Activated T-cell treated with anti-CD3 and anti-CD28 coated beads, Interleukin-2, amount 50 U/mL, for 24 hours (primary cell): ENCODE measurements at regions not wholly inside any gene's neighbourhood (a gene's known extent, or its start where the extent isn't known, plus 50 kb on each side); places are given as distances from the start of the nearest gene placed in this dataset.

ENCODE experiments used
- DNase-seq: peaks from one replicate; pipeline ENCODE4 v3.0.0-alpha.2; 2020
- H3K27ac Mint-ChIP-seq: 2 replicates; pipeline ENCODE4 v1.8.0; 2020; ENCODE audit warnings: mild to moderate bottlenecking, mixed read lengths
- H3K27me3 Mint-ChIP-seq: 2 replicates; pipeline ENCODE4 v1.8.0; 2020; ENCODE audit warnings: mixed read lengths
- H3K36me3 Mint-ChIP-seq: 2 replicates; pipeline ENCODE4 v1.8.0; 2020; ENCODE audit warnings: low read depth, mixed read lengths
- H3K4me1 Mint-ChIP-seq: 2 replicates; pipeline ENCODE4 v1.8.0; 2020; ENCODE audit warnings: low read depth, mixed read lengths
- H3K4me3 Mint-ChIP-seq: 2 replicates; pipeline ENCODE4 v1.8.0; 2020; ENCODE audit warnings: mild to moderate bottlenecking, moderate library complexity, mixed read lengths
- H3K9me3 Mint-ChIP-seq: 2 replicates; pipeline ENCODE4 v1.8.0; 2020; ENCODE audit warnings: mixed read lengths

GRCh38 chr2:146867477-146867986, 977.3 kb upstream of the ACVR2A start:
- H3K4me1 Mint-ChIP-seq = no peaks in the 10 kb centered on the region
- H3K4me3 Mint-ChIP-seq = no peak overlapping the region
- no peak for DNase-seq
- H3K9me3 Mint-ChIP-seq = peaks cover 8% of the 10 kb centered on the region
- H3K36me3 Mint-ChIP-seq = no peaks in the 10 kb centered on the region
- H3K27ac Mint-ChIP-seq = no peak overlapping the region
- no peaks in the 10 kb centered on the region for H3K27me3 Mint-ChIP-seq

GRCh38 chr2:146853741-146854444, 990.9 kb upstream of the ACVR2A start:
- no peak overlapping the region for H3K4me3 Mint-ChIP-seq
- H3K36me3 Mint-ChIP-seq = no peaks in the 10 kb centered on the region
- H3K27ac Mint-ChIP-seq = no peak overlapping the region
- H3K9me3 Mint-ChIP-seq = no peaks in the 10 kb centered on the region
- no peaks in the 10 kb centered on the region for H3K4me1 Mint-ChIP-seq
- DNase-seq = no peak
- no peaks in the 10 kb centered on the region for H3K27me3 Mint-ChIP-seq

- H3K27ac Mint-ChIP-seq = no peak overlapping the region
- no peaks in the 10 kb centered on the region for H3K9me3 Mint-ChIP-seq
- H3K4me3 Mint-ChIP-seq = no peak overlapping the region
- DNase-seq = no peak
- no peaks in the 10 kb centered on the region for H3K27me3 Mint-ChIP-seq
- no peaks in the 10 kb centered on the region for H3K36me3 Mint-ChIP-seq
- H3K4me1 Mint-ChIP-seq = no peaks in the 10 kb centered on the region
Measured at GRCh38 chr2:146852661-146853060, 992.2 kb upstream of the ACVR2A start.

- Mint-ChIP-seq H3K4me1 (no peaks in the 10 kb centered on the region), H3K4me3 (no peak overlapping the region), H3K36me3 (no peaks in the 10 kb centered on the region), H3K27ac (no peak overlapping the region), H3K9me3 (no peaks in the 10 kb centered on the region), H3K27me3 (no peaks in the 10 kb centered on the region)
- no peak for DNase-seq
Measured at GRCh38 chr2:146850746-146851145, 994.1 kb upstream of the ACVR2A start.

- Mint-ChIP-seq H3K27me3 (no peaks in the 10 kb centered on the region), H3K4me1 (no peaks in the 10 kb centered on the region), H3K27ac (no peak overlapping the region), H3K4me3 (no peak overlapping the region), H3K36me3 (no peaks in the 10 kb centered on the region), H3K9me3 (no peaks in the 10 kb centered on the region)
- DNase-seq = no peak
Measured at GRCh38 chr2:146847846-146848245, 997.0 kb upstream of the ACVR2A start.

GRCh38 chr2:146844226-146844990, 1000.4 kb upstream of the ACVR2A start:
- Mint-ChIP-seq H3K27ac (no peak overlapping the region), H3K36me3 (no peaks in the 10 kb centered on the region), H3K4me3 (no peak overlapping the region), H3K27me3 (no peaks in the 10 kb centered on the region), H3K4me1 (no peaks in the 10 kb centered on the region), H3K9me3 (no peaks in the 10 kb centered on the region)
- no peak for DNase-seq

GRCh38 chr2:146837857-146838256, 1007.0 kb upstream of the ACVR2A start:
- H3K36me3 Mint-ChIP-seq = no peaks in the 10 kb centered on the region

GRCh38 chr2:146826388-146826787, 1018.4 kb upstream of the ACVR2A start:
- no peaks in the 10 kb centered on the region for H3K27me3 Mint-ChIP-seq
- H3K27ac Mint-ChIP-seq = no peak overlapping the region
- H3K9me3 Mint-ChIP-seq = no peaks in the 10 kb centered on the region
- no peak for DNase-seq
- H3K4me1 Mint-ChIP-seq = no peaks in the 10 kb centered on the region
- H3K4me3 Mint-ChIP-seq = no peak overlapping the region
- H3K36me3 Mint-ChIP-seq = no peaks in the 10 kb centered on the region

More at GRCh38 chr2:146837857-146838256, 1007.0 kb upstream of the ACVR2A start:
- no peak overlapping the region for H3K27ac Mint-ChIP-seq
- no peaks in the 10 kb centered on the region for H3K27me3 Mint-ChIP-seq
- DNase-seq = no peak
- no peaks in the 10 kb centered on the region for H3K9me3 Mint-ChIP-seq
- H3K4me3 Mint-ChIP-seq = no peak overlapping the region
- no peaks in the 10 kb centered on the region for H3K4me1 Mint-ChIP-seq

- Mint-ChIP-seq H3K27me3 (no peaks in the 10 kb centered on the region), H3K4me1 (no peaks in the 10 kb centered on the region), H3K9me3 (no peaks in the 10 kb centered on the region), H3K27ac (no peak overlapping the region), H3K4me3 (no peak overlapping the region), H3K36me3 (no peaks in the 10 kb centered on the region)
- DNase-seq = no peak
Measured at GRCh38 chr2:146821836-146822316, 1023.0 kb upstream of the ACVR2A start.

- Mint-ChIP-seq H3K4me3 (no peak overlapping the region), H3K27me3 (no peaks in the 10 kb centered on the region), H3K36me3 (no peaks in the 10 kb centered on the region), H3K27ac (no peak overlapping the region), H3K4me1 (no peaks in the 10 kb centered on the region), H3K9me3 (no peaks in the 10 kb centered on the region)
- DNase-seq = no peak
Measured at GRCh38 chr2:146820672-146821071, 1024.2 kb upstream of the ACVR2A start.

- Mint-ChIP-seq H3K27ac (no peak overlapping the region), H3K27me3 (no peaks in the 10 kb centered on the region), H3K9me3 (no peaks in the 10 kb centered on the region), H3K4me3 (no peak overlapping the region), H3K36me3 (no peaks in the 10 kb centered on the region), H3K4me1 (no peaks in the 10 kb centered on the region)
- DNase-seq = no peak
Measured at GRCh38 chr2:146818122-146818521, 1026.7 kb upstream of the ACVR2A start.

- Mint-ChIP-seq H3K36me3 (no peaks in the 10 kb centered on the region), H3K27me3 (no peaks in the 10 kb centered on the region), H3K27ac (no peak overlapping the region), H3K4me1 (no peaks in the 10 kb centered on the region), H3K4me3 (no peak overlapping the region), H3K9me3 (peaks cover 1% of the 10 kb centered on the region)
- DNase-seq = no peak
Measured at GRCh38 chr2:146817613-146818012, 1027.2 kb upstream of the ACVR2A start.

- H3K27me3 Mint-ChIP-seq = no peaks in the 10 kb centered on the region
- DNase-seq = no peak
- H3K4me3 Mint-ChIP-seq = no peak overlapping the region
- H3K9me3 Mint-ChIP-seq = peaks cover 10% of the 10 kb centered on the region
- no peak overlapping the region for H3K27ac Mint-ChIP-seq
- no peaks in the 10 kb centered on the region for H3K4me1 Mint-ChIP-seq
- no peaks in the 10 kb centered on the region for H3K36me3 Mint-ChIP-seq
Measured at GRCh38 chr2:146814971-146815370, 1029.9 kb upstream of the ACVR2A start.

GRCh38 chr2:146807568-146808168, 1037.2 kb upstream of the ACVR2A start:
- Mint-ChIP-seq H3K36me3 (no peaks in the 10 kb centered on the region), H3K4me1 (no peaks in the 10 kb centered on the region), H3K27ac (no peak overlapping the region), H3K4me3 (no peak overlapping the region), H3K27me3 (no peaks in the 10 kb centered on the region), H3K9me3 (peaks cover 13% of the 10 kb centered on the region)
- no peak for DNase-seq
